ENCODE measurements at regions not wholly inside any gene's neighbourhood (a gene's known extent, or its start where the extent isn't known, plus 50 kb on each side); places are given as distances from the start of the nearest gene placed in this dataset.

DNA sequence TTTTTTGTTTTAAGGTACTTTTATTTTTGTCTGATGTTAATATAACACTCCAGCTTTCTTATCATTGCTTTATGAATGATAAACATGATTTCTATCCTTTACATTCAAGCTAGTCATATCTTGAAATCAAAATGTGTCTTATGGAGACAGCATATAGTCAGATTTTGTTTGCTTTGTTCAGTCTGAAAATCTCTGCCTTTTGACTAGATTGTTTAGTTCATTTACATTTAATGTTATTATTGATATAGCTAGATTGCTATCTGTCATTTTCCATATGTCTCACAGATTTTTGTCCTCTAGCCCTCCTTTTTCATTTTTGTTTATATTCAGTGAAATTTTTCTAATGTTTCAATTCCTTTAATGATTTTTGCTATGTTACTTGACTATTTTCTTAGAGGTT, 332.8 kb downstream of the SMOC2 start:
- no peak for TF ChIP-seq YY1 (IDR thresholded peaks at IDR 0.05; ENCODE audit: low read depth)
- no peak for TF ChIP-seq FOXM1 (IDR thresholded peaks at IDR 0.05; ENCODE audit: borderline replicate concordance, low read depth)

DNA sequence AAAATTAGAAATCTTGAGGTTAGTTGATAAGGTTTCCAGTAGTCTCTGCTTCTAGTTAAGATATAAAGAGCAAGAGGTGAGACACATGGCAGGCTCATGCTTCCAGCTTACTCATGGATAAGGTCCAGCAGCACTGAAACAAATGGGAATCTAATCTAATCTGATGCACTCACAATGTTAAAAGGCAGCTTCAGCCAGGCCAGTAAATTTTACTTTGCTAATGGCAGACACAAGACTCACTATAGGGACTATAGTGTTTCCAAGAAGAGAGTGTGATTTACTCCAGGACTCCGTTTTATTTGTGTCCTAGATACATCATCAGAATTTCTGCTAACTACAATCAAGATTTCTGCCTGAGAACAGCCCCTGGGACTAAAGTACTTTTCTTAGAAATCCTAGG, 324.8 kb downstream of the SMOC2 start:
- TF ChIP-seq USF1 (IDR thresholded peaks at IDR 0.05) (no peak), EGR1 (IDR thresholded peaks at IDR 0.05) (no peak), REST (IDR thresholded peaks at IDR 0.05; ENCODE audit: low read depth) (no peak), CEBPB (IDR thresholded peaks at IDR 0.05) (no peak), ZBTB7A (IDR thresholded peaks at IDR 0.05; ENCODE audit: low read depth) (no peak), EP300 (IDR thresholded peaks at IDR 0.05; ENCODE audit: borderline replicate concordance) (no peak), RAD21 (IDR thresholded peaks at IDR 0.05; ENCODE audit: low read depth) (no peak), FOXM1 (IDR thresholded peaks at IDR 0.05; ENCODE audit: borderline replicate concordance, low read depth) (no peak), TEAD4 (IDR thresholded peaks at IDR 0.05) (no peak)
- TF ChIP-seq, protein P1, sequence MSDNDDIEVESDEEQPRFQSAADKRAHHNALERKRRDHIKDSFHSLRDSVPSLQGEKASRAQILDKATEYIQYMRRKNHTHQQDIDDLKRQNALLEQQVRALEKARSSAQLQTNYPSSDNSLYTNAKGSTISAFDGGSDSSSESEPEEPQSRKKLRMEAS (IDR thresholded peaks at IDR 0.05), result no peak

DNA sequence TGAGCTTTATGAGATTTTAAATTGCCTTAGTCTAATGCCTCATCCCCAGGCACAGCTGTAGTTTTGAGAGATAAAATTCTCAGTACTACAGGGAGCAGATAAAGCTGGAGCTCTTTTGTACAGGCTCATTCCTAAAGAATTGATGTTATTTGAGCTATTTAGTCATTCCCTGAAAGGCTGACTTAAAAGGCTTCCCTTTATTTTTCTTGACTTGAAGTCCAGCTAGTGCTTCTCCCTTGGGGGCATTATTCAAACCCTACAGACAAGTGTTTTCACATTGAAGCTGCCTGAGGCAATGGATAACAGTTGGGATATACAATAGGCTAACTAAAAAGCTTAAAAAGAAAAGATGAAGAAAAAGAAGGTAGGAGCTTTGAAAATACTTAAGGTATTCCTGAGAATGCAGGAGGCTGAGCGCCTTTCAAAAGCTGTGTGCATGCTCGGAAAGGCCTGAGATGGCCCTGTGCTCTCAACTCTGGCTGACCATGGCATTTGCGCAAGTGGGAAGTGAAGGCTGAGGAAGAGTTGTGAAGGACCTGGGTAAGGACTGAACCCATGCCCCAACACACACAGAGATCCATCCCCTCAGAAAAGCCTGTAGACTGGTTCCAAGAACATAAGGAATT, 315.1 kb downstream of the SMOC2 start:
- TF ChIP-seq CREB1 (IDR thresholded peaks at IDR 0.05; ENCODE audit: low read depth), result no peak
- no peak for TF ChIP-seq EP300 (IDR thresholded peaks at IDR 0.05; ENCODE audit: borderline replicate concordance)
- TF ChIP-seq ZBTB7A (IDR thresholded peaks at IDR 0.05; ENCODE audit: low read depth), result no peak
- no peak for TF ChIP-seq YY1 (IDR thresholded peaks at IDR 0.05; ENCODE audit: low read depth)
- TF ChIP-seq TCF12 (IDR thresholded peaks at IDR 0.05; ENCODE audit: low read depth), result no peak
- TF ChIP-seq NFIC (IDR thresholded peaks at IDR 0.05), result no peak
- no peak for TF ChIP-seq USF1 (IDR thresholded peaks at IDR 0.05)
- no peak for TF ChIP-seq TEAD4 (IDR thresholded peaks at IDR 0.05)
- no peak for TF ChIP-seq FOXM1 (IDR thresholded peaks at IDR 0.05; ENCODE audit: borderline replicate concordance, low read depth)
- no peak for TF ChIP-seq RAD21 (IDR thresholded peaks at IDR 0.05; ENCODE audit: low read depth)
- TF ChIP-seq EGR1 (IDR thresholded peaks at IDR 0.05), result no peak

GRCh38 chr6:168746643-168747042, 305.7 kb downstream of the SMOC2 start:
- TF ChIP-seq CEBPB (IDR thresholded peaks at IDR 0.05), result no peak
- no peak for TF ChIP-seq CREB1 (IDR thresholded peaks at IDR 0.05; ENCODE audit: low read depth)
- no peak for TF ChIP-seq TEAD4 (IDR thresholded peaks at IDR 0.05)
- TF ChIP-seq NFIC (IDR thresholded peaks at IDR 0.05), result no peak
- TF ChIP-seq USF1 (IDR thresholded peaks at IDR 0.05), result no peak
- TF ChIP-seq ZBTB7A (IDR thresholded peaks at IDR 0.05; ENCODE audit: low read depth), result no peak
- TF ChIP-seq REST (IDR thresholded peaks at IDR 0.05; ENCODE audit: low read depth), result no peak
- no peak for TF ChIP-seq TCF12 (IDR thresholded peaks at IDR 0.05; ENCODE audit: low read depth)
- TF ChIP-seq EGR1 (IDR thresholded peaks at IDR 0.05), result no peak
- TF ChIP-seq FOXM1 (IDR thresholded peaks at IDR 0.05; ENCODE audit: borderline replicate concordance, low read depth), result no peak
- no peak for TF ChIP-seq TAF1 (IDR thresholded peaks at IDR 0.05; ENCODE audit: low read depth)
- TF ChIP-seq, protein P1 (IDR thresholded peaks at IDR 0.05), result no peak
- TF ChIP-seq RAD21 (IDR thresholded peaks at IDR 0.05; ENCODE audit: low read depth), result no peak
- TF ChIP-seq YY1 (IDR thresholded peaks at IDR 0.05; ENCODE audit: low read depth), result no peak
- no peak for TF ChIP-seq EP300 (IDR thresholded peaks at IDR 0.05; ENCODE audit: borderline replicate concordance)

DNA sequence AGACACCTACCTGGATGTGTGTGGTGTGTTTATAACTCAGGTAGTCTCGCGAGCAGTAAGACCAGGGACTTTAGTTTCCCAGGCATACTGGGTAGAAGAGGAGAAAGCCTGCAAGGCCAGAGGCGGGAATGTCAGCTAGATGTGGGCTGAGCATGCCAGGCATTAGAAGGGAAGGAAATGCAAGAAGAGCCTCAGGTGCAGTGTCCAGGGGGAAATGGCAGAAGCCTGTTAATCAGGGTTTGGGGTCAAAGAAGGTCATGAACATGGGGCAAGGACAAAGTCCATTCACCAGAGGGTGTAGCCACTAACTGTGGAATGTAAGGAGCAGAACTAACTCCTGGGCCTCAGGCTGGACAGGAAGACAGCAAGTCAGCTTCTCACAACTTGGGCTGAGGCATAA, 305.0 kb downstream of the SMOC2 start:
- TF ChIP-seq ZBTB7A (IDR thresholded peaks at IDR 0.05; ENCODE audit: low read depth) (no peak), RAD21 (IDR thresholded peaks at IDR 0.05; ENCODE audit: low read depth) (no peak), EGR1 (IDR thresholded peaks at IDR 0.05) (no peak)

- no peak for TF ChIP-seq EGR1 (IDR thresholded peaks at IDR 0.05)
- no peak for TF ChIP-seq REST (IDR thresholded peaks at IDR 0.05; ENCODE audit: low read depth)
- no peak for TF ChIP-seq CEBPB (IDR thresholded peaks at IDR 0.05)
- TF ChIP-seq, protein P1 (IDR thresholded peaks at IDR 0.05), result no peak
- no peak for TF ChIP-seq TCF12 (IDR thresholded peaks at IDR 0.05; ENCODE audit: low read depth)
- no peak for TF ChIP-seq NFIC (IDR thresholded peaks at IDR 0.05)
- TF ChIP-seq TAF1 (IDR thresholded peaks at IDR 0.05; ENCODE audit: low read depth), result no peak
- TF ChIP-seq USF1 (IDR thresholded peaks at IDR 0.05), result no peak
- TF ChIP-seq YY1 (IDR thresholded peaks at IDR 0.05; ENCODE audit: low read depth), result no peak
- no peak for TF ChIP-seq RAD21 (IDR thresholded peaks at IDR 0.05; ENCODE audit: low read depth)
- TF ChIP-seq FOXM1 (IDR thresholded peaks at IDR 0.05; ENCODE audit: borderline replicate concordance, low read depth), result no peak
- no peak for TF ChIP-seq EP300 (IDR thresholded peaks at IDR 0.05; ENCODE audit: borderline replicate concordance)
- no peak for TF ChIP-seq CREB1 (IDR thresholded peaks at IDR 0.05; ENCODE audit: low read depth)
- no peak for TF ChIP-seq TEAD4 (IDR thresholded peaks at IDR 0.05)
Observed at GRCh38 chr6:168744861-168745260, 303.9 kb downstream of the SMOC2 start.
